KBM-7 (cell line): ENCODE measurements at regions not wholly inside any gene's neighbourhood (a gene's known extent, or its start where the extent isn't known, plus 50 kb on each side); places are given as distances from the start of the nearest gene placed in this dataset.
A peak's percentile ranks its signal among the peaks of the same experiment; 100 is the strongest.

Experiments
- DNase-seq: peaks from one replicate; pipeline ENCODE4 v3.0.0-alpha.2; 2015
- in situ Hi-C: fragments of 300-500 bp; cut with MboI; formaldehyde crosslinking; loops from 2 replicates; pipeline ENCODE4 v1.14.3; 2020; ENCODE audit warnings: low sequenced_read_pairs, low pct_unique_long_range_greater_than_20kb, mixed read lengths

- in situ Hi-C loops, result no loop called here
- no peak for DNase-seq
Measured at GRCh38 chr14:89011355-89012281, 187.2 kb downstream of the TTC8 start.

GRCh38 chr14:89012282-89013097 is 188.0 kb downstream of the TTC8 start:
- no peak for DNase-seq
- in situ Hi-C loops, result no loop called here

GRCh38 chr14:89013098-89013504 is 188.7 kb downstream of the TTC8 start:
- in situ Hi-C loops, result no loop called here
- DNase-seq, result peak; percentile 73

GRCh38 chr14:89013698-89014568 is 189.5 kb downstream of the TTC8 start:
- DNase-seq, result no peak
- in situ Hi-C loops, result no loop called here

- DNase-seq, result peak; percentile 63
- in situ Hi-C loops, result no loop called here
Measured at GRCh38 chr14:89014569-89014850, 190.1 kb downstream of the TTC8 start.

GRCh38 chr14:89015016-89015415 is 190.6 kb downstream of the TTC8 start:
- DNase-seq, result no peak
- in situ Hi-C loops, result no loop called here

- in situ Hi-C loops, result no loop called here
- no peak for DNase-seq
Measured at GRCh38 chr14:89017417-89017816, 193.0 kb downstream of the TTC8 start.

- no peak for DNase-seq
- in situ Hi-C loops, result no loop called here
Measured at GRCh38 chr14:89022274-89022673, 197.8 kb downstream of the TTC8 start.

- in situ Hi-C loops, result loop anchor here (25.0 kb wide), 2 partner anchors 738 to 888 kb away; no protein-coding TSS in a partner anchor
- no peak for DNase-seq
Measured at GRCh38 chr14:89024691-89025090, 200.2 kb downstream of the TTC8 start.

- in situ Hi-C loops, result loop anchor here (25.0 kb wide), 2 partner anchors 737 to 887 kb away; no protein-coding TSS in a partner anchor
- DNase-seq, result no peak
Measured at GRCh38 chr14:89025561-89026236, 201.2 kb downstream of the TTC8 start.

- peak; percentile 45 for DNase-seq
- in situ Hi-C loops, result loop anchor here (25.0 kb wide), 2 partner anchors 735 to 885 kb away; no protein-coding TSS in a partner anchor
Measured at GRCh38 chr14:89027097-89027740, 202.8 kb downstream of the TTC8 start.

- in situ Hi-C loops, result loop anchor here (25.0 kb wide), 2 partner anchors 734 to 884 kb away; no protein-coding TSS in a partner anchor
- no peak for DNase-seq
Measured at GRCh38 chr14:89028462-89029134, 204.1 kb downstream of the TTC8 start.

- in situ Hi-C loops, result loop anchor here (25.0 kb wide), 2 partner anchors 732 to 882 kb away; no protein-coding TSS in a partner anchor
- DNase-seq, result no peak
Measured at GRCh38 chr14:89029961-89030694, 205.7 kb downstream of the TTC8 start.

- no peak for DNase-seq
- in situ Hi-C loops, result loop anchor here (25.0 kb wide), 2 partner anchors 731 to 881 kb away; no protein-coding TSS in a partner anchor
Measured at GRCh38 chr14:89030921-89031320, 206.5 kb downstream of the TTC8 start.

GRCh38 chr14:89032086-89032649 is 207.7 kb downstream of the TTC8 start:
- in situ Hi-C loops, result loop anchor here (25.0 kb wide), 2 partner anchors 730 to 880 kb away; no protein-coding TSS in a partner anchor
- no peak for DNase-seq

- no peak for DNase-seq
- in situ Hi-C loops, result loop anchor here (25.0 kb wide), 2 partner anchors 729 to 879 kb away; no protein-coding TSS in a partner anchor
Measured at GRCh38 chr14:89033756-89034155, 209.3 kb downstream of the TTC8 start.
